A549 (cell line): ENCODE measurements at regions not wholly inside any gene's neighbourhood (a gene's known extent, or its start where the extent isn't known, plus 50 kb on each side); places are given as distances from the start of the nearest gene placed in this dataset.
"Not testable (repeated sequence)": the region's sequence is repeated elsewhere in the genome, so short reads cannot be mapped to it uniquely, and the experiment has no call there.

ENCODE experiments used
- ATAC-seq, 2 experiments: fragments of 200-7000 bp in 1 of 2; fragments of >200 bp in 1 of 2; cut with Nextera tagmentation in 1 of 2; cut with Tn5 transposase in 1 of 2; 3 replicates each; pipeline versions ENCODE4 v1.8.0 to v1.9.1; 2018 to 2020; ENCODE audit warnings: mild to moderate bottlenecking in 1 of 2, moderate library complexity in 1 of 2
- CTCF ChIA-PET: fragments of 300-600 bp; sonication (Branson Sonifier 250); formaldehyde crosslinking; extraction: SDS; loops from one replicate; lab custom pipeline; 2021; ENCODE audit warnings: antibody characterized with exemption, inconsistent platforms; lab: Yijun Ruan, JAX
- POLR2A ChIA-PET: fragments of 350-600 bp; formaldehyde crosslinking; extraction: SDS; loops from one replicate; lab custom pipeline; 2021; ENCODE audit warnings: antibody characterized with exemption, inconsistent platforms; lab: Yijun Ruan, JAX
- DNase-seq, 2 experiments: peaks; one replicate each; pipeline versions ENCODE4 v3.0.0 to v3.0.0-alpha.2; 2011 to 2016; ENCODE audit warnings: low read depth in 1 of 2, low spot score in 1 of 2
- FAIRE-seq: peaks from 2 replicates; lab custom pipeline; 2011; peaks lifted over from hg19 to GRCh38; lab: Jason Lieb, UNC
- H3K27ac ChIP-seq, 2 experiments: fragments of >200 bp; sonication (Bioruptor Twin); formaldehyde crosslinking; 3 replicates each; pipeline ENCODE4 v1.5.1; 2016 to 2017
- H3K4me1 ChIP-seq: fragments of >200 bp; sonication (Bioruptor Twin); formaldehyde crosslinking; 3 replicates; pipeline ENCODE4 v1.6.1; 2016
- H3K4me2 ChIP-seq: fragments of >200 bp; sonication (Bioruptor Twin); formaldehyde crosslinking; 3 replicates; pipeline ENCODE4 v1.6.1; 2016
- H3K4me3 ChIP-seq: fragments of >200 bp; sonication (Bioruptor Twin); formaldehyde crosslinking; 3 replicates; pipeline ENCODE4 v1.5.1; 2016
- H3K9me3 ChIP-seq: fragments of >200 bp; sonication (Bioruptor Twin); formaldehyde crosslinking; 3 replicates; pipeline ENCODE4 v1.6.1; 2016
- ATOH8 ChIP-seq: fragments of 250-450 bp; sonication (Bioruptor Pico); IDR thresholded peaks from 2 replicates; pipeline ENCODE4 v1.5.0; 2020; ENCODE audit warnings: low read depth, mild to moderate bottlenecking, moderate library complexity
- BHLHE40 ChIP-seq: IDR thresholded peaks from 2 replicates; pipeline ENCODE4 v1.6.1; 2012; ENCODE audit warnings: low read depth, low read length, inconsistent platforms
- CBX2 ChIP-seq: fragments of 200-600 bp; sonication (generic); IDR thresholded peaks from 2 replicates; pipeline ENCODE4 v1.6.1; 2016; ENCODE audit warnings: low read depth, mild to moderate bottlenecking, borderline replicate concordance
- CHD2 ChIP-seq: fragments of 150-350 bp; IDR thresholded peaks from 2 replicates; pipeline ENCODE4 v1.6.1; 2014; ENCODE audit warnings: low read length; ENCODE audit not compliant: partially characterized antibody
- CHD4 ChIP-seq: fragments of 200-600 bp; sonication (generic); IDR thresholded peaks from 2 replicates; pipeline ENCODE4 v1.6.1; 2016; ENCODE audit warnings: antibody characterized with exemption, mild to moderate bottlenecking, borderline replicate concordance
- EHMT2 ChIP-seq: fragments of 200-600 bp; sonication (generic); IDR thresholded peaks from 2 replicates; pipeline ENCODE4 v1.6.1; 2016; ENCODE audit warnings: antibody characterized with exemption, low read depth, mild to moderate bottlenecking, moderate library complexity
- EP300 ChIP-seq, 2 experiments: fragments of >200 bp; sonication (Bioruptor Twin); formaldehyde crosslinking; IDR thresholded peaks; 2 replicates in 1 of 2; 3 replicates in 1 of 2; pipeline ENCODE4 v1.6.1; 2016 to 2017
- FOSL2 ChIP-seq, 2 experiments: fragments of 450-650 bp in 1 of 2; fragments of >200 bp in 1 of 2; sonication (Bioruptor Twin) in 1 of 2; formaldehyde crosslinking; IDR thresholded peaks; 2 replicates each; pipeline versions ENCODE4 v1.5.0 to v1.6.1; 2016 to 2020; ENCODE audit warnings: mild to moderate bottlenecking in 1 of 2, moderate library complexity in 1 of 2
- FOXS1 ChIP-seq: fragments of 250-450 bp; sonication (Bioruptor Pico); IDR thresholded peaks from 2 replicates; pipeline ENCODE4 v1.5.0; 2020; ENCODE audit warnings: mild to moderate bottlenecking, moderate library complexity
- GATA3 ChIP-seq: IDR thresholded peaks from 2 replicates; pipeline ENCODE4 v1.6.1; 2012; ENCODE audit warnings: borderline replicate concordance
- HOXA7 ChIP-seq: fragments of 250-450 bp; sonication (Bioruptor Pico); IDR thresholded peaks from 2 replicates; pipeline ENCODE4 v1.5.0; 2020; ENCODE audit warnings: mild to moderate bottlenecking, moderate library complexity
- HOXB5 ChIP-seq: fragments of 250-450 bp; sonication (Bioruptor Pico); IDR thresholded peaks from 2 replicates; pipeline ENCODE4 v1.5.0; 2020; ENCODE audit warnings: mild to moderate bottlenecking, moderate library complexity
- JUN ChIP-seq, 2 experiments: fragments of >200 bp; sonication (Bioruptor Twin); formaldehyde crosslinking; IDR thresholded peaks; 2 replicates in 1 of 2; 3 replicates in 1 of 2; pipeline ENCODE4 v1.6.1; 2016 to 2017
- JUNB ChIP-seq: fragments of >200 bp; sonication (Bioruptor Twin); formaldehyde crosslinking; IDR thresholded peaks from 2 replicates; pipeline ENCODE4 v1.6.1; 2016
- KDM1A ChIP-seq: fragments of 200-600 bp; sonication (generic); IDR thresholded peaks from 2 replicates; pipeline ENCODE4 v1.6.1; 2016; ENCODE audit warnings: low read depth, mild to moderate bottlenecking
- MAX ChIP-seq: IDR thresholded peaks from 2 replicates; pipeline ENCODE4 v1.6.1; 2012
- MAZ ChIP-seq: fragments of 150-350 bp; IDR thresholded peaks from 2 replicates; pipeline ENCODE4 v1.6.1; 2014; ENCODE audit warnings: antibody characterized with exemption, low read depth, low read length, borderline replicate concordance
- NPAS2 ChIP-seq: fragments of 250-450 bp; sonication (Bioruptor Pico); IDR thresholded peaks from 2 replicates; pipeline ENCODE4 v1.8.0; 2022; ENCODE audit warnings: mild to moderate bottlenecking, moderate library complexity, borderline replicate concordance
- NR3C1 ChIP-seq: fragments of >200 bp; sonication (Bioruptor Twin); formaldehyde crosslinking; IDR thresholded peaks from 3 replicates; pipeline ENCODE4 v1.6.1; 2017
- POLR2A ChIP-seq: IDR thresholded peaks from 2 replicates; pipeline ENCODE4 v1.6.1; 2012; ENCODE audit warnings: mild to moderate bottlenecking, low read length
- RAD21 ChIP-seq, 2 experiments: fragments of >200 bp in 1 of 2; sonication (Bioruptor Twin) in 1 of 2; formaldehyde crosslinking in 1 of 2; IDR thresholded peaks in 1 of 2; conservative IDR thresholded peaks in 1 of 2; 2 replicates in 1 of 2; 3 replicates in 1 of 2; pipeline ENCODE4 v1.6.1; 2012 to 2018; ENCODE audit warnings: inconsistent platforms in 1 of 2
- RNF2 ChIP-seq: fragments of 200-600 bp; sonication (generic); IDR thresholded peaks from 2 replicates; pipeline ENCODE4 v1.6.1; 2016; ENCODE audit warnings: low read depth, mild to moderate bottlenecking, antibody characterized with exemption, moderate library complexity, borderline replicate concordance
- SMC3 ChIP-seq: fragments of >200 bp; sonication (Bioruptor Twin); formaldehyde crosslinking; IDR thresholded peaks from 3 replicates; pipeline ENCODE4 v1.6.1; 2018; ENCODE audit warnings: inconsistent platforms
- SREBF2 ChIP-seq: fragments of 450-650 bp; IDR thresholded peaks from 2 replicates; pipeline ENCODE4 v1.6.1; 2014; ENCODE audit warnings: mild to moderate bottlenecking, moderate library complexity
- ZC3H11A ChIP-seq: fragments of 450-650 bp; IDR thresholded peaks from 2 replicates; pipeline ENCODE4 v1.6.1; 2014; ENCODE audit warnings: antibody characterized with exemption, mild to moderate bottlenecking
- ZSCAN20 ChIP-seq: fragments of 250-450 bp; sonication (Bioruptor Pico); IDR thresholded peaks from 2 replicates; pipeline ENCODE4 v1.8.0; 2022; ENCODE audit warnings: mild to moderate bottlenecking, moderate library complexity
- WGBS: methylation state at CpG from one replicate; pipeline ENCODE4 v1.1.6; 2017; ENCODE audit errors: missing lambda C conversion rate; 5-methylcytosine and 5-hydroxymethylcytosine counted together
- TF ChIP-seq, protein P1 (sequence below): fragments of >200 bp; sonication (Bioruptor Twin); formaldehyde crosslinking; IDR thresholded peaks from 3 replicates; pipeline ENCODE4 v1.5.1; 2016

- TF ChIP-seq BHLHE40, result no peak
- no peak for TF ChIP-seq FOXS1 (CRISPR knock-in tag)
- TF ChIP-seq SREBF2, result no peak
- no peak for TF ChIP-seq CBX2
- TF ChIP-seq, protein P1, sequence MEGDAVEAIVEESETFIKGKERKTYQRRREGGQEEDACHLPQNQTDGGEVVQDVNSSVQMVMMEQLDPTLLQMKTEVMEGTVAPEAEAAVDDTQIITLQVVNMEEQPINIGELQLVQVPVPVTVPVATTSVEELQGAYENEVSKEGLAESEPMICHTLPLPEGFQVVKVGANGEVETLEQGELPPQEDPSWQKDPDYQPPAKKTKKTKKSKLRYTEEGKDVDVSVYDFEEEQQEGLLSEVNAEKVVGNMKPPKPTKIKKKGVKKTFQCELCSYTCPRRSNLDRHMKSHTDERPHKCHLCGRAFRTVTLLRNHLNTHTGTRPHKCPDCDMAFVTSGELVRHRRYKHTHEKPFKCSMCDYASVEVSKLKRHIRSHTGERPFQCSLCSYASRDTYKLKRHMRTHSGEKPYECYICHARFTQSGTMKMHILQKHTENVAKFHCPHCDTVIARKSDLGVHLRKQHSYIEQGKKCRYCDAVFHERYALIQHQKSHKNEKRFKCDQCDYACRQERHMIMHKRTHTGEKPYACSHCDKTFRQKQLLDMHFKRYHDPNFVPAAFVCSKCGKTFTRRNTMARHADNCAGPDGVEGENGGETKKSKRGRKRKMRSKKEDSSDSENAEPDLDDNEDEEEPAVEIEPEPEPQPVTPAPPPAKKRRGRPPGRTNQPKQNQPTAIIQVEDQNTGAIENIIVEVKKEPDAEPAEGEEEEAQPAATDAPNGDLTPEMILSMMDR, result no peak
- no peak for TF ChIP-seq GATA3
- no peak for TF ChIP-seq FOSL2 (IDR thresholded peaks at IDR 0.05)
- no peak for TF ChIP-seq FOSL2 (CRISPR knock-in tag; IDR thresholded peaks at IDR 0.05)
- TF ChIP-seq NPAS2 (CRISPR knock-in tag), result no peak
- no peak for TF ChIP-seq KDM1A
- no peak for TF ChIP-seq POLR2A
Measured at GRCh38 chr10:6787091-6787490, 207.0 kb upstream of the PRKCQ start (continued).

- peak; percentile 79 for FAIRE-seq
- peak; percentile 73 to 80; a peak in 5 of 6 replicates for ATAC-seq
- H3K4me1 ChIP-seq, result peaks cover 30% of the 10 kb centered on the region
- no peaks in the 10 kb centered on the region for H3K9me3 ChIP-seq
- ChIA-PET CTCF (interaction anchor here (0.6 to 3.0 kb wide), 29 partner anchors 9 to 921 kb away, joined by 3 to 20 read pairs (median 4); partner anchors contain the start of gene SFMBT2), POLR2A (no interaction called here)
- peak; percentile 46 to 54 for DNase-seq
- H3K4me2 ChIP-seq, result peak overlapping the region; percentile 69
- H3K4me3 ChIP-seq, result no peak overlapping the region; the same call in 2 of the 3 replicates
- no peak for TF ChIP-seq FOSL2 (IDR thresholded peaks at IDR 0.05)
- TF ChIP-seq FOSL2 (CRISPR knock-in tag; IDR thresholded peaks at IDR 0.05), result peak; percentile 37; the same call in 1 of the 2 replicates
- peak; percentile 90 for TF ChIP-seq SMC3
- TF ChIP-seq JUNB, result no peak
- TF ChIP-seq CHD4, result no peak
- TF ChIP-seq EP300 (IDR thresholded peaks at IDR 0.05), result no peak
- TF ChIP-seq HOXA7 (CRISPR knock-in tag), result no peak
- no peak for TF ChIP-seq MAZ
- TF ChIP-seq RNF2, result no peak
- no peak for TF ChIP-seq EHMT2
- no peak for TF ChIP-seq ZSCAN20 (CRISPR knock-in tag)
- no peak for TF ChIP-seq BHLHE40
- TF ChIP-seq ATOH8 (CRISPR knock-in tag), result no peak
- TF ChIP-seq RAD21 (conservative IDR thresholded peaks at IDR 0.05 in 1 of 2, IDR thresholded peaks at IDR 0.05 in 1 of 2), result peak; percentile 72 to 82
- no peak for TF ChIP-seq HOXB5 (CRISPR knock-in tag)
- no peak for TF ChIP-seq CHD2
- TF ChIP-seq NR3C1, result no peak
- TF ChIP-seq, protein P1, result peak; percentile 83
- TF ChIP-seq JUN (IDR thresholded peaks at IDR 0.05), result no peak
- no peak for TF ChIP-seq ZC3H11A
- TF ChIP-seq MAX, result 0 out of 2 replicates have a peak, but pooled peaks have one; percentile 37
- 3% methylated on average over 10 of the region's 10 CpGs for WGBS
- peak overlapping the region; percentile 8 to 72; a peak in 3 of 6 replicates for H3K27ac ChIP-seq
Measured at GRCh38 chr10:6786579-6787031, 206.5 kb upstream of the PRKCQ start.

GRCh38 chr10:6784429-6784828 lies 204.4 kb upstream of the PRKCQ start:
- not testable (repeated sequence) for FAIRE-seq
- WGBS, result 91% methylated on average over 8 of the region's 8 CpGs

More at GRCh38 chr10:6784429-6784828, 204.4 kb upstream of the PRKCQ start:
- H3K4me3 ChIP-seq, H3K27ac ChIP-seq, H3K4me2 ChIP-seq, ATAC-seq, H3K9me3 ChIP-seq, DNase-seq, POLR2A ChIA-PET: not testable (repeated sequence)
- CTCF ChIA-PET, result interaction anchor here (0.6 kb wide), 1 partner anchor 323 kb away, joined by 3 read pairs; no protein-coding TSS in a partner anchor
- H3K4me1 ChIP-seq, result peaks cover 44% of the 10 kb centered on the region
